Testis (tissue), 2 donors: ENCODE measurements at regions not wholly inside any gene's neighbourhood (a gene's known extent, or its start where the extent isn't known, plus 50 kb on each side); places are given as distances from the start of the nearest gene placed in this dataset.

Experiments
- DNase-seq: peaks from one replicate; pipeline ENCODE4 v3.0.0-alpha.2; 2019
- H3K27ac ChIP-seq, 2 donors: fragments of 200-600 bp; sonication (generic); one replicate each; pipeline ENCODE4 v1.5.1; 2019
- H3K27me3 ChIP-seq: fragments of 200-600 bp; sonication (generic); one replicate; pipeline ENCODE4 v1.5.1; 2019
- H3K36me3 ChIP-seq: fragments of 200-600 bp; sonication (generic); one replicate; pipeline ENCODE4 v1.5.1; 2017; ENCODE audit warnings: low read depth; ENCODE audit errors: missing control alignments
- H3K4me1 ChIP-seq: fragments of 200-600 bp; sonication (generic); one replicate; pipeline ENCODE4 v1.5.1; 2019
- H3K4me3 ChIP-seq, 2 donors: fragments of 200-600 bp; sonication (generic); one replicate each; pipeline ENCODE4 v1.5.1; 2017 to 2019
- H3K9me3 ChIP-seq: fragments of 200-600 bp; sonication (generic); one replicate; pipeline ENCODE4 v1.5.1; 2017
- POLR2A ChIP-seq: fragments of 450-650 bp; IDR thresholded peaks from one replicate; pipeline ENCODE4 v1.6.1; 2017; ENCODE audit warnings: antibody characterized with exemption, mild to moderate bottlenecking, moderate library complexity
- WGBS, 2 donors: methylation state at CpG; one replicate each; pipeline ENCODE4 v1.1.5; 2018; 5-methylcytosine and 5-hydroxymethylcytosine counted together
- intact Hi-C: fragments of 100-400 bp; cut with DNase I; formaldehyde crosslinking; loops from one replicate; pipeline ENCODE4 v1.15.1; 2023; ENCODE audit warnings: low total_unique reads
- TF ChIP-seq, protein P1 (sequence below), 3 experiments: fragments of 450-650 bp in 2 of 3; fragments of 200-600 bp in 1 of 3; sonication (generic) in 1 of 3; IDR thresholded peaks; one replicate each; pipeline ENCODE4 v1.5.1; 2016 to 2019; ENCODE audit warnings: antibody characterized with exemption in 3 of 3, mild to moderate bottlenecking in 2 of 3, moderate library complexity in 1 of 3

DNA sequence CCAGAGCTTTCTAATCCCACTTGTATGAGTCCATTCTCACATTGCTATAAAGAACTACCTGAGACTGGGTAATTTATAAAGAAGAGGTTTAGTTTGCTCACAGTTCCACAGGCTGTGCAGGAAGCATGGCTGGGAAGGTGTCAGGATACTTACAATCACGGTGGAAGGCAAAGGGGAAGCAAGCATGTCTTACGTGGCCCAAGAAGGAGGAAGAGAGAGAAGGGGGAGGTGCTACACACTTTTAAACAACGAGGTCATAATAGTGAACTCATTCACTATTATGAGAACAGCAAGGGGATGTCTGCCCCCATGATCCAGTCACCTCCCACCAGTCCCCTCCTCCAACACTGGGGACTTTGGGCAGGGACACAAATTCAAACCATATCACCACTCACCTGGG, 67.8 kb downstream of the TTC32 start:
- DNase-seq: no peak
- Histone ChIP-seq H3K4me3 (no peak overlapping the region), H3K27ac (no peak overlapping the region), H3K9me3 (no peaks in the 10 kb centered on the region), H3K27me3 (no peaks in the 10 kb centered on the region), H3K4me1 (no peaks in the 10 kb centered on the region), H3K36me3 (no peaks in the 10 kb centered on the region)
- intact Hi-C loops: no loop called here
- TF ChIP-seq, protein P1, sequence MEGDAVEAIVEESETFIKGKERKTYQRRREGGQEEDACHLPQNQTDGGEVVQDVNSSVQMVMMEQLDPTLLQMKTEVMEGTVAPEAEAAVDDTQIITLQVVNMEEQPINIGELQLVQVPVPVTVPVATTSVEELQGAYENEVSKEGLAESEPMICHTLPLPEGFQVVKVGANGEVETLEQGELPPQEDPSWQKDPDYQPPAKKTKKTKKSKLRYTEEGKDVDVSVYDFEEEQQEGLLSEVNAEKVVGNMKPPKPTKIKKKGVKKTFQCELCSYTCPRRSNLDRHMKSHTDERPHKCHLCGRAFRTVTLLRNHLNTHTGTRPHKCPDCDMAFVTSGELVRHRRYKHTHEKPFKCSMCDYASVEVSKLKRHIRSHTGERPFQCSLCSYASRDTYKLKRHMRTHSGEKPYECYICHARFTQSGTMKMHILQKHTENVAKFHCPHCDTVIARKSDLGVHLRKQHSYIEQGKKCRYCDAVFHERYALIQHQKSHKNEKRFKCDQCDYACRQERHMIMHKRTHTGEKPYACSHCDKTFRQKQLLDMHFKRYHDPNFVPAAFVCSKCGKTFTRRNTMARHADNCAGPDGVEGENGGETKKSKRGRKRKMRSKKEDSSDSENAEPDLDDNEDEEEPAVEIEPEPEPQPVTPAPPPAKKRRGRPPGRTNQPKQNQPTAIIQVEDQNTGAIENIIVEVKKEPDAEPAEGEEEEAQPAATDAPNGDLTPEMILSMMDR (IDR thresholded peaks at IDR 0.05): no peak
- 64 to 70% methylated on average over 3 of the region's 3 CpGs for WGBS, 2 donors

DNA sequence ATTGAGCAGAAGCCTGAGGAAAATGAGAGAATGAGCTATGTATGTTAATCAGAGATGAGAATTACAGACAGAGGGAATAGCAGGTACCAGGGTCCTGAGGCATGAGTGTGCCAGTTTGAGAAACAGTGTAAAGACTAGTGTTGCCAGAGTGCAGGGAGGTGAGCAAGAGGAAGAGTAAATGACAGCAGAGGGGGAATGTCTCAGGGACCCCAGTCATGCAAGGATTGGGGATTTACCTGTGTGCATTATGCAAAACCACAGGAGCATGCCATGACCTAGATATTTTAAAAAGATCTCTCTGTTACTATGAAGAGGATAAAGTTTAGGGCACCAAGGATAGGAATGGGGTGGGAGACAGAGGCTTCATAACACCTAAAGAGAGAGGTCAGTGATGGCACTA, 72.1 kb downstream of the TTC32 start:
- DNase-seq: no peak
- Histone ChIP-seq H3K27me3 (no peaks in the 10 kb centered on the region), H3K27ac (no peak overlapping the region), H3K36me3 (no peaks in the 10 kb centered on the region), H3K4me1 (no peaks in the 10 kb centered on the region), H3K4me3 (no peak overlapping the region), H3K9me3 (no peaks in the 10 kb centered on the region)
- TF ChIP-seq POLR2A: no peak
- TF ChIP-seq, protein P1 (IDR thresholded peaks at IDR 0.05): no peak
- intact Hi-C loops: no loop called here

DNA sequence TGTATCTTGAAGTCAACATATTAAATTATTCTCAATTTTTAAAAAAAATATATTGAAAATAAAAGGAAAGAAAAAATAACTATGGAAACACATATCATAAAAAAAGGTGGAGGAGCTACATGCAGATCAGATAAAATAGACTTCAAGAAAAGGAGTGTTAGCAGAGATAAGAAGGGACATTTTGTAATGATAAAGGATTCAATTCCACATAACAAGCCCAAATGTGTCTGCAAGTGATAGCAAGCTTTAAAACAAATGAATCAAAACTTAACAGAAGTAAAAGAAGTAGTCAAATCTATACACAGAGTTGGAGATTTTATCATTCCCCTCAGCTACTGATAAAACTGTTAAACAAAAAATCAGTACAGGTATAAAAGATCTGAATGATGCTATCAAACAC, 74.9 kb downstream of the TTC32 start:
- H3K36me3 ChIP-seq: no peaks in the 10 kb centered on the region
- TF ChIP-seq, protein P1 (IDR thresholded peaks at IDR 0.05): no peak
- TF ChIP-seq POLR2A: no peak
- no peak overlapping the region for H3K27ac ChIP-seq
- DNase-seq: no peak
- H3K9me3 ChIP-seq: no peaks in the 10 kb centered on the region
- no peak overlapping the region for H3K4me3 ChIP-seq
- intact Hi-C loops: no loop called here
- H3K4me1 ChIP-seq: no peaks in the 10 kb centered on the region
- H3K27me3 ChIP-seq: no peaks in the 10 kb centered on the region

DNA sequence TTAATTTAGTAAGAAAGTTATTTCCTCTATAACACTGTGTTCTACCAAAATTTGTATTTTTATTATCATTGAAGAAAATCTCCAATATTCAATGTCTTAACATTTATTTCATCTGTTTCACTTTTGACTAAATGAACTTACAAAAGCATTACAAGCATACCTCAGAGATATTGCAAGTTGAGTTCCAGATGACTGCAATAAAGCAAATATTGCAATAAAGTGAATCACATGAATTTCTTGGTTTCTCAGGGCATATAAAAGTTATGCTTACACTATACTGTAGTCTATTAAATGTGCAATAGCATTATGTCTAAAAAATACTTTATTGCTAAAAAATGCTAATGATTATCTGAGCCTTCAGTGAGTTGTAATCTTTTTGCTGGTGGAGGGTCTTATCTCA, 78.3 kb downstream of the TTC32 start:
- Histone ChIP-seq H3K27ac (no peak overlapping the region), H3K27me3 (no peaks in the 10 kb centered on the region), H3K4me1 (peaks cover 6% of the 10 kb centered on the region), H3K4me3 (no peak overlapping the region), H3K36me3 (no peaks in the 10 kb centered on the region), H3K9me3 (no peaks in the 10 kb centered on the region)
- TF ChIP-seq, protein P1 (IDR thresholded peaks at IDR 0.05): no peak
- intact Hi-C loops: no loop called here
- DNase-seq: no peak

DNA sequence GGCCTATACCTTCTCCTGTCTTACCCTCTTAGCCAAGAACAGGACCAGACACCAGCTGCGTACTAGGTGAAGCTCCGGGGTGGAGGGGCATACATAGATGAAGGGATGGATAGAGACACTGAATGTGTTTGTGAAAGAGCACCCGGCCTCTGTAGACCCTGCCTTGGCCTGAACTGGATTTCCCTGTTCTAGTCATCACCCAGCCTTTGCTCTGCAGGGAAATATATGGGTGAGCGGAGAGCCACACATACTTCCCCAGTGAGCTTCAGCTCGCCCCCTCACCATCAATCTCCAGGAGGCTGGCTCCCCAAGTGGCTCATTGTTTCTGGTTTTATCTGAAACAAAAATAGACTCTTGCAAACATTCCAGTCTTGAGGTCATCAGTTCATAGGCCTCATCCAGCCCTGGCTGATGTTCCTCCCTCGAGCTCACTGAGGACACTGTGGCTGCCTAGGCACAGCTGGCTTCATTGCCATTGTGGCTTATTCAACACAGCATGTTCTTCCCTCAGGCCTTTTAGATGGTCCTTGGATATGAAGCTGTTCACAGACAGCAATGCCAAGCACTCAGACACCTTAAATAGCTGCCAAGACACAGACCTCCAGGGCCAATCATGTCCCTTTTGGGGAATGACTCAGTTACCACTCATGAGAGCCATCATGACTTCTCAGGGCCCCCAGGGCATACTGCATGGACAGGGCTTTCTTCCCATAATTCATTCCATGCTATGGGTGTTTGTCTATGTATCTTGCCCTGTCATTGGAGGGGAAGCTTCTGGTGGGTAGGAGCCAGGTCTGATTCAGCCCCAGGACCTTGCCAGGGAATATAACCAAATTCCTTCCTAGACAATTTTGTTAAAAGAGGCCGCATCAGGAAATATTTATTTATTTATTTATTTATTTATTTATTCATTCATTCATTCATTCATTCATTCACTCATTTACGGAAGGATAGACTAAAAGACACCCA, 82.4 kb downstream of the TTC32 start:
- TF ChIP-seq, protein P1 (IDR thresholded peaks at IDR 0.05): no peak
- no peak for TF ChIP-seq POLR2A
- intact Hi-C loops: no loop called here
- Histone ChIP-seq H3K36me3 (no peaks in the 10 kb centered on the region), H3K27ac (no peak overlapping the region), H3K4me1 (peaks cover 6% of the 10 kb centered on the region), H3K4me3 (no peak overlapping the region), H3K9me3 (no peaks in the 10 kb centered on the region), H3K27me3 (no peaks in the 10 kb centered on the region)
- no peak for DNase-seq
- 71 to 73% methylated on average over 8 of the region's 8 CpGs for WGBS, 2 donors
